AG10803 (cell line): ENCODE measurements at regions not wholly inside any gene's neighbourhood (a gene's known extent, or its start where the extent isn't known, plus 50 kb on each side); places are given as distances from the start of the nearest gene placed in this dataset.

Experiments
- DNase-seq: peaks from one replicate; pipeline ENCODE4 v3.0.0; 2010; ENCODE audit warnings: low read depth
- H3K4me3 ChIP-seq: 2 replicates; pipeline ENCODE4 v1.5.1; 2011; ENCODE audit warnings: mild to moderate bottlenecking, low read length, control low read depth
- TF ChIP-seq, protein P1 (sequence below): conservative IDR thresholded peaks from 2 replicates; pipeline ENCODE4 v1.5.1; 2011; ENCODE audit warnings: mild to moderate bottlenecking, low read length, control low read depth, inconsistent platforms

- DNase-seq: no peak
- TF ChIP-seq, protein P1, sequence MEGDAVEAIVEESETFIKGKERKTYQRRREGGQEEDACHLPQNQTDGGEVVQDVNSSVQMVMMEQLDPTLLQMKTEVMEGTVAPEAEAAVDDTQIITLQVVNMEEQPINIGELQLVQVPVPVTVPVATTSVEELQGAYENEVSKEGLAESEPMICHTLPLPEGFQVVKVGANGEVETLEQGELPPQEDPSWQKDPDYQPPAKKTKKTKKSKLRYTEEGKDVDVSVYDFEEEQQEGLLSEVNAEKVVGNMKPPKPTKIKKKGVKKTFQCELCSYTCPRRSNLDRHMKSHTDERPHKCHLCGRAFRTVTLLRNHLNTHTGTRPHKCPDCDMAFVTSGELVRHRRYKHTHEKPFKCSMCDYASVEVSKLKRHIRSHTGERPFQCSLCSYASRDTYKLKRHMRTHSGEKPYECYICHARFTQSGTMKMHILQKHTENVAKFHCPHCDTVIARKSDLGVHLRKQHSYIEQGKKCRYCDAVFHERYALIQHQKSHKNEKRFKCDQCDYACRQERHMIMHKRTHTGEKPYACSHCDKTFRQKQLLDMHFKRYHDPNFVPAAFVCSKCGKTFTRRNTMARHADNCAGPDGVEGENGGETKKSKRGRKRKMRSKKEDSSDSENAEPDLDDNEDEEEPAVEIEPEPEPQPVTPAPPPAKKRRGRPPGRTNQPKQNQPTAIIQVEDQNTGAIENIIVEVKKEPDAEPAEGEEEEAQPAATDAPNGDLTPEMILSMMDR: no peak
- no peak overlapping the region for H3K4me3 ChIP-seq
Measured at GRCh38 chr2:108115868-108116267, 123.9 kb upstream of the SULT1C3 start.

DNA sequence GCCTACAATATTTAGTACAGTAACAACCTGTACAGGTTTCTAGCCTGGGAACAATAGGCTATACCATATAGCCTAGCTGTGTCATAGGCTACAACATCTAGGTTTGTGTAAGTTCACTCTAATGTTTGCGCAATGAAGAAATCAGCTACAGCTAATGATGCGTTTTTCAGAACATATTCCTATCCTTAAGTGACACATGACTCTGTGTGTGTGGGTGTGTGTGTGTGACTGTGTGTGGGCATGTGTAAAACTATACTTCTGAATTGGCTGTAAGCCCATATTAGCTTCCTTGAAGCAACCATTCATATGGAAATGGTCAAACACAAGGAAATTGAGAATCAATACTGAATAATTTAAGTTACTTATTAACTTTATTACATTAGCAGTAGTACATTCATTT lies 120.8 kb upstream of the SULT1C3 start:
- H3K4me3 ChIP-seq: no peak overlapping the region
- no peak for DNase-seq
- TF ChIP-seq, protein P1: no peak

DNA sequence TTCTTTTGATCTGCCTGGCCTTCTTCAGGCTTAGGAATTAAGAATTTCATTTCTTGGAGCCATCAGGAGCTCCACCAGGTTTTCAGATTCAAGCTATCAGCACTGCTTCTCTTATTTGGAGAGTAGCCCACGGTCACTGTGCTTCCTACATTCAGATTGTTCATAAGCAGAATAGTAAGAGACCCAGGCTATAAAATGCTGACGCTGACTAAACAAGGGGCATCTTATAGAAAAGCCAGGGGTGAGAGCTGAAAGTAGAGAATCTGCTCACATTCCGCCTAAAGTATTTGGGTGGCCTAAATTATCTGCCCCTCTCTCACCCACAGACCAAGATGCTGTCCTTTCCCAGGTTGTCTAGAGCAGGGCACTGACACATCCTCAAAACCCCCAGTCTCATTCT lies 120.3 kb upstream of the SULT1C3 start:
- TF ChIP-seq, protein P1: no peak
- H3K4me3 ChIP-seq: no peak overlapping the region
- DNase-seq: no peak

- TF ChIP-seq, protein P1: no peak
- no peak overlapping the region for H3K4me3 ChIP-seq
- DNase-seq: no peak
Measured at GRCh38 chr2:108124736-108125495, 114.9 kb upstream of the SULT1C3 start.

DNA sequence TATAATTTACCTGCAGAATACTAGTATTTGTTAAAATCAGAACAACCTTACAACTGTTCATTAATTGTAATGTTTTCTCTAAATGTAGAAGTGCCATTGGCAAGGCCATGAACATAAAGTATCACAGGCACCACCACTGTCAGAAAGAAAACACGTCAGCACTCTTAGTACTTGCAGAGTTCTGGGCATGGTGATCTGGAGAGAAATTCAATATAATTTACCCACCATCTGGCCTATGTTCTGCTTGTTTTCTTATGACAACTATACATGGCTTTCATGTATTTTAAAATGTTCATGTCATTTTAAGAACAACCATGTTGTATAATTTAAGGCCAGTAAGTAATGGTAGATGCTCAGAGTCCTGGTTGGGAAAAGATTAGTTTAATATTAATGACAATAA lies 114.2 kb upstream of the SULT1C3 start:
- H3K4me3 ChIP-seq: no peak overlapping the region
- no peak for DNase-seq
- TF ChIP-seq, protein P1: no peak

DNA sequence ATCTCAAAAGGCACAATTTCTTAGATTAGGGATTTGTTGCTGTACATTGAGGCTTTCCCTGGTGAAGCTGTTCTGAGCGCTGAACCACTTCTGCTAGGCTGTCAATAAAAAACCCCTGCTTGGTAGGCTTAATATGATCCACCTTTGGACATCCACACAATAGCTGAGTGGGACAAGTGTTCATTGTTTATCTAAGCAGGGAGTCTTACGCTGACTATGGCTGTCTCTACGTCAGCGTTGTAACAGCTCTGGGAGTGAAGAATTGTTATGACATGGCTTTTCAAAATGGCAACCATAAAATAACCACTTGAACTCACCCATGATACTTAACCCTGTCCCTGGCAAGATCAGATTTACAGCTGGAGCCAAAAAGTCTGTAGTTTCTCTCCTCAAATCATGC lies 111.5 kb upstream of the SULT1C3 start:
- TF ChIP-seq, protein P1: no peak
- no peak for DNase-seq
- no peak overlapping the region for H3K4me3 ChIP-seq

DNA sequence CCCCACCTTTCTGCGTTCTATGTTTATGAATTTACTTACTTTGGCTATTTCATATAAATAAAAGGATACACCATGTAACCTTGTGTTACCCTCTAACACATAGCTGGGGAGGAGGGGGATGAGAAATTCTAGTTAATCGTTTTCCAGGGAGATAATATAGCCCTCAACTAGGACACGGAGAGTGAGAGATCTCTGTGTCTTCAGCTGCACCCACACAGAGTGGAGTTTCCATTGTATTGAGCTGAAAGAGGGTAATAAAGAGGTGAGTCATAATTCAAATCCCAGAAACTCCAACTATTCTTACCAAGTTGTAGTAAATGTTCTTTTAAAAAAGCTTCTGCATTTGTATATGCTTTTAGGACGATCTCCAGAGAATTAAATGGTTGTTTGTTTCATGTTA lies 110.1 kb upstream of the SULT1C3 start:
- DNase-seq: no peak
- H3K4me3 ChIP-seq: no peak overlapping the region
- TF ChIP-seq, protein P1: no peak
